Stimulated activated CD8-positive, alpha-beta memory T cell treated with anti-CD3 and anti-CD28 coated beads, Interleukin-15, amount 100 ng/mL, for 48 hours (primary cell): ENCODE measurements at regions not wholly inside any gene's neighbourhood (a gene's known extent, or its start where the extent isn't known, plus 50 kb on each side); places are given as distances from the start of the nearest gene placed in this dataset.
"Not testable (repeated sequence)": the region's sequence is repeated elsewhere in the genome, so short reads cannot be mapped to it uniquely, and the experiment has no call there.

Source experiments
- DNase-seq, 2 donors: peaks; one replicate each; pipeline ENCODE4 v3.0.0-alpha.2; 2020; ENCODE audit warnings: low read depth in 2 of 2

- no peak for DNase-seq
Measured at GRCh38 chr1:147071142-147071541, 101.1 kb downstream of the PRKAB2 start.

GRCh38 chr1:147062956-147063355, 109.3 kb downstream of the PRKAB2 start:
- DNase-seq: no peak

- DNase-seq: not testable (repeated sequence)
Measured at GRCh38 chr1:147061880-147062279, 110.4 kb downstream of the PRKAB2 start.

GRCh38 chr1:147053269-147053668, 115.1 kb downstream of the NBPF12 start:
- no peak for DNase-seq

GRCh38 chr1:147052677-147053076, 114.6 kb downstream of the NBPF12 start:
- DNase-seq: no peak

- no peak for DNase-seq
Measured at GRCh38 chr1:147052143-147052542, 114.0 kb downstream of the NBPF12 start.

DNA sequence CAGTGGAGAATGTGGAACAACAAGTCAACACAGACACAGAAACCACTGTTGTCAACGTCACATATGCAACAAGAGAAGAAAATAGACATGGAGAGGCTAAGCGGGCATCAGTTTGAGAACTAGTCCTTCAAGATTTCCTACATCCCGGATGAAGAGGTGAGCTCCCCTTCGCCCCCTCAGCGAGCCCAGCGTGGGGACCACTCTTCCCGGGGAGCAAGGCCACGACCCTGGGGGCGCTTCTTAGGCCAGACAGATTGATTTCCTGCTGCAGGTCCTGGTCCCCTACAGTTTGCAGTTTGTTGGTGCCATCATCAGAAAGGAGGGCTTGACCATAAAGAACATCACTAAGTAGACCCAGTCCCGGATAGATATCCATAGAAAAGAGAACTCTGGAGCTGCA, 113.0 kb downstream of the NBPF12 start:
- no peak for DNase-seq

DNA sequence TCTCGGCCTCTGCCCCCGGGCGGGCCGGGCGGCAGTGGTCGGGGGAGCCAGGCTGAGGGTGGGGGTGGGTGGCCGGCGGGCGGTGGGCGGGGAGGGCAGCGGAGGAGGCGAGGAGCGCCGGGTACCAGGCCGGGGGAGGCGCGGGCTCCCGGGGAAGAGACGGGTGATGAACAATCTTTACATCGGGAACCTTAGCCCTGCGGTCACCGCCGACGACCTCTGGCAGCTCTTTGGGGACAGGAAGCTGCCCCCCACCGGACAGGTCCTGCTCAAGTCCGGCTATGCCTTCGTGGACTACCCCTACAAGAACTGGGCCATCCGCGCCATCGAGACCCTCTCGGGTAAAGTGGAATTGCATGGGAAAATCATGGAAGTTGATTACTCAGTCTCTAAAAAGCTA, 112.5 kb downstream of the NBPF12 start:
- no peak for DNase-seq

- DNase-seq: not testable (repeated sequence)
Measured at GRCh38 chr1:147046863-147047394, 108.8 kb downstream of the NBPF12 start.

DNA sequence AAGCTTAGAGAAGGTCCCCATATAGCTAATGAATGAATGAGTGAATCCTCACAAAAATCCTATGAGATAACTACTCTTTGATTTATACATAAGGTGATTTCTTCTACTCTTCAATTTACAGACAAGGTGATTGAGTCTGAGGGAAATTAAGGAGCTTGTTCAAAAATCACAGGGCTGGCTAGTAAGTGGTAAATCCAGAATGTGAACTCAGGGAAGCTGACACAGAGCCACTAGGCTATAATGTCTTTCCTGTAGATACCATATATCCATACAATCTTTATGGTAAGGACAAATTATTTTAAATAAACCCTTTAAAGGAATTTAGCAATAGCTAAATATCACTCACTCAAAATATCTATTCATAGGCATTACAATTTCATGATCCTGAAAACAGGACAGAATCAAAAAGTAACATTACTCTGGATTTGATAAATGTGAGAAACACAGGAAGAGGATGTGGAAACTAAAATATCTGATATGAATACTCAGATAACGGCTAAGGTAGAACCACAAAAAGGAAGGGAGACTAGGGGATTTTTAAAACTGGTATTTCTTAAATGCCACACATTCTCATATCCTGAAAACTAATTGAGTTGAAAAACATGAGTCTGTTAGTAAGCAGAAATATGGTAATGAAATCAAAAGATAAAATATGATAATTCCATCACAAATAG, 108.2 kb downstream of the NBPF12 start:
- DNase-seq: no peak
